PC-3 (cell line): ENCODE measurements at regions not wholly inside any gene's neighbourhood (a gene's known extent, or its start where the extent isn't known, plus 50 kb on each side); places are given as distances from the start of the nearest gene placed in this dataset.

Experiments
- ATAC-seq: fragments of 200-7000 bp; cut with Tn5 transposase; 2 replicates; pipeline ENCODE4 v1.9.1; 2020; ENCODE audit warnings: mild to moderate bottlenecking, moderate library complexity
- BruUV-seq: library from RNA; stranded (reverse); fragments of 400-500 nt; replicated peaks from 2 replicates; lab custom pipeline; 2021; lab: Mats Ljungman, UMichigan
- CTCF ChIA-PET: fragments of 300-600 bp; sonication (Branson Sonifier 250); formaldehyde crosslinking; loops from one replicate; lab custom pipeline; 2022; ENCODE audit warnings: antibody characterized with exemption; lab: Charles Lee
- POLR2A ChIA-PET: fragments of 300-600 bp; sonication (Branson Sonifier 250); formaldehyde crosslinking; loops from one replicate; lab custom pipeline; 2022; ENCODE audit warnings: antibody characterized with exemption; ENCODE audit not compliant: unreplicated experiment; lab: Charles Lee
- DNase-seq: peaks from one replicate; pipeline ENCODE4 v3.0.0-alpha.2; 2015
- H2AFZ ChIP-seq: fragments of 300-600 bp; sonication (generic); 2 replicates; pipeline ENCODE4 v1.6.0; 2016; ENCODE audit warnings: antibody characterized with exemption, low read length
- H3F3A ChIP-seq: fragments of 300-600 bp; sonication (generic); one replicate; pipeline ENCODE4 v1.6.0; 2017; ENCODE audit warnings: antibody characterized with exemption, low read length, control low read depth, mild to moderate bottlenecking; ENCODE audit not compliant: unreplicated experiment
- H3K27ac ChIP-seq: fragments of 300-600 bp; sonication (generic); 2 replicates; pipeline ENCODE4 v1.5.1; 2016; ENCODE audit warnings: mild to moderate bottlenecking, low read length
- H3K27me3 ChIP-seq: fragments of 300-600 bp; sonication (generic); 2 replicates; pipeline ENCODE4 v1.6.1; 2016; ENCODE audit warnings: low read length, mixed read lengths
- H3K36me3 ChIP-seq: fragments of 300-600 bp; sonication (generic); 2 replicates; pipeline ENCODE4 v1.6.1; 2016; ENCODE audit warnings: low read depth, mixed run types, low read length, mixed read lengths
- H3K4me1 ChIP-seq: fragments of 300-600 bp; sonication (generic); 2 replicates; pipeline ENCODE4 v1.5.1; 2016; ENCODE audit warnings: low read length; ENCODE audit not compliant: insufficient read depth
- H3K4me2 ChIP-seq: fragments of 300-600 bp; sonication (generic); 2 replicates; pipeline ENCODE4 v1.6.0; 2016; ENCODE audit warnings: low read length
- H3K4me3 ChIP-seq: fragments of 300-600 bp; sonication (generic); 2 replicates; pipeline ENCODE4 v1.5.1; 2016; ENCODE audit warnings: mild to moderate bottlenecking, low read length, mixed read lengths
- H3K79me2 ChIP-seq: fragments of 300-600 bp; sonication (generic); 2 replicates; pipeline ENCODE4 v1.6.1; 2017; ENCODE audit warnings: low read length, mixed read lengths
- H3K9ac ChIP-seq: fragments of 300-600 bp; sonication (generic); 2 replicates; pipeline ENCODE4 v1.6.0; 2016; ENCODE audit warnings: mild to moderate bottlenecking, low read length
- H3K9me2 ChIP-seq: fragments of 300-600 bp; sonication (generic); replicated peaks from 2 replicates; pipeline ENCODE4 v1.6.1; 2016; ENCODE audit warnings: mixed run types, low read length, mixed read lengths
- H3K9me3 ChIP-seq: fragments of 300-600 bp; sonication (generic); 2 replicates; pipeline ENCODE4 v1.6.1; 2016; ENCODE audit warnings: low read length, mixed read lengths
- H4K20me1 ChIP-seq: fragments of 300-600 bp; sonication (generic); 2 replicates; pipeline ENCODE4 v1.6.1; 2016; ENCODE audit warnings: low read length, mixed read lengths
- CTCF ChIP-seq: fragments of 300-600 bp; sonication (generic); conservative IDR thresholded peaks from 2 replicates; pipeline ENCODE4 v1.5.1; 2017; ENCODE audit warnings: antibody characterized with exemption, low read depth, mild to moderate bottlenecking, low read length
- EZH2 ChIP-seq: fragments of 300-600 bp; sonication (generic); IDR thresholded peaks from one replicate; pipeline ENCODE4 v1.6.1; 2017; ENCODE audit warnings: antibody characterized with exemption, mild to moderate bottlenecking, low read length; ENCODE audit not compliant: unreplicated experiment
- EZH2phosphoT487 ChIP-seq: fragments of 300-600 bp; sonication (generic); IDR thresholded peaks from 2 replicates; pipeline ENCODE4 v1.6.1; 2018; ENCODE audit warnings: mild to moderate bottlenecking, antibody characterized with exemption, low read length, borderline replicate concordance
- intact Hi-C: fragments of 100-400 bp; cut with micrococcal nuclease; formaldehyde crosslinking; loops from 2 replicates; pipeline ENCODE4 v1.9.0; 2023

DNA sequence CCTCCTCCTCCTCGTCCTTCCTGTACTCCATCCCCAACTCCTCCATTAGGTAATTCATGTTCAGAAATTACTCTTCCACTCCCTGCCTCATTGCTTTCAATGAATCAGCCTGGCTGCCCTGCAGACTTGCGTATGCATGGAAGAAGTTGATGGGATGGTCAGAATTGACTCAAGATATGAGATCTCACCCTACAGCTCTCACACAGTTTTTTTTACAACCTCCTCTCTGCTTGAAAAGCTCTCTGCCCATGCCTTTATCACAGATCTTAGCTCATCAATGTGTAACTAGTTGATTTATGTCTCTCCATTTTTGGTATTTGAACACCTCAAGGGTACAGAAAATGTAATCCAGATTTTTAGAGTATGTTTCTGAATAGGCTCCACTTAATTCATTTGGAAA, 506.9 kb downstream of the TBC1D4 start:
- Histone ChIP-seq H3K27ac (no peak overlapping the region), H3K36me3 (no peaks in the 10 kb centered on the region), H2AFZ (no peak overlapping the region), H3K9me3 (no peaks in the 10 kb centered on the region), H3K9ac (no peak overlapping the region), H3F3A (peaks cover 2% of the 10 kb centered on the region), H3K9me2 (no peaks in the 10 kb centered on the region; the same call in 1 of the 2 replicates), H4K20me1 (no peaks in the 10 kb centered on the region), H3K79me2 (no peaks in the 10 kb centered on the region), H3K4me3 (no peak overlapping the region), H3K4me1 (peaks cover 12% of the 10 kb centered on the region), H3K27me3 (no peaks in the 10 kb centered on the region), H3K4me2 (no peak overlapping the region)
- no peak for TF ChIP-seq EZH2phosphoT487
- no peak for TF ChIP-seq CTCF
- no peak for TF ChIP-seq EZH2
- ATAC-seq (no peak), DNase-seq (no peak)
- ChIA-PET CTCF (no interaction called here), POLR2A (no interaction called here)
- intact Hi-C loops, result loop anchor here (5.0 kb wide), 1 partner anchor 43 kb away; no protein-coding TSS in a partner anchor
- no TSS peak for BruUV-seq

GRCh38 chr13:74973935-74974879, 507.8 kb downstream of the TBC1D4 start:
- H3K4me2 ChIP-seq, result no peak overlapping the region
- H3F3A ChIP-seq, result no peaks in the 10 kb centered on the region
- no peaks in the 10 kb centered on the region for H3K9me3 ChIP-seq
- H3K4me3 ChIP-seq, result no peak overlapping the region
- CTCF ChIA-PET, result no interaction called here
- no peaks in the 10 kb centered on the region for H3K36me3 ChIP-seq
- no peak for TF ChIP-seq EZH2
- TF ChIP-seq EZH2phosphoT487, result no peak
- no peak for TF ChIP-seq CTCF
- no peaks in the 10 kb centered on the region for H4K20me1 ChIP-seq
- no peaks in the 10 kb centered on the region for H3K79me2 ChIP-seq
- peaks cover 4% of the 10 kb centered on the region for H3K4me1 ChIP-seq
- intact Hi-C loops, result no loop called here
- no peaks in the 10 kb centered on the region for H3K27me3 ChIP-seq
- no peak overlapping the region for H3K27ac ChIP-seq
- no TSS peak for BruUV-seq
- DNase-seq (no peak), ATAC-seq (no peak)
- H3K9me2 ChIP-seq, result no peaks in the 10 kb centered on the region; the same call in 1 of the 2 replicates
- no peak overlapping the region for H3K9ac ChIP-seq
- POLR2A ChIA-PET, result no interaction called here
- no peak overlapping the region for H2AFZ ChIP-seq

DNA sequence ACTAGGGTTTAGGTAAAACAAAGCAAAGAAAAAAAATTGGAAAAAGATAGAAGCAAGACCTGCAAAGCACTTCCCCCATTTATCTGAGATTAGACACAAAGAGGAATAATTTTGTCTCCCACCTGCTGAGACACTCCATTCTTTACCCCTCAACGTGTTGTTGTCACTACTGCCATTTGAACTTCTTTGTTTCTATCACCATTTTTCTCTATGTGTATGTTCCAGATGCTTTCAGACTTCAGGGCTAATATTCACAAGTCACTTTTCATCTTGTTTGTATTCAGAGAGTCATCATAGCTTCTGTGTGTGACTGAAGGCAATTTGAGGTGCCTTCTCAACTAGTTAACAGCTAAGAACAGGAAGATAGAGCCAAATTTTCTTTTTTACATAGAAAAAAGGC, 512.5 kb downstream of the TBC1D4 start:
- no peak overlapping the region for H3K27ac ChIP-seq
- no peaks in the 10 kb centered on the region for H3K4me1 ChIP-seq
- intact Hi-C loops, result no loop called here
- no peaks in the 10 kb centered on the region for H3F3A ChIP-seq
- no peak overlapping the region for H3K4me3 ChIP-seq
- POLR2A ChIA-PET, result no interaction called here
- no peaks in the 10 kb centered on the region for H3K9me3 ChIP-seq
- TF ChIP-seq EZH2phosphoT487 (no peak), EZH2 (no peak), CTCF (no peak)
- H3K27me3 ChIP-seq, result no peaks in the 10 kb centered on the region
- CTCF ChIA-PET, result no interaction called here
- H3K9me2 ChIP-seq, result no peaks in the 10 kb centered on the region; the same call in 1 of the 2 replicates
- no peaks in the 10 kb centered on the region for H4K20me1 ChIP-seq
- ATAC-seq (no peak), DNase-seq (no peak)
- no peak overlapping the region for H2AFZ ChIP-seq
- H3K4me2 ChIP-seq, result no peak overlapping the region
- BruUV-seq, result no TSS peak
- H3K36me3 ChIP-seq, result no peaks in the 10 kb centered on the region
- H3K79me2 ChIP-seq, result no peaks in the 10 kb centered on the region
- H3K9ac ChIP-seq, result no peak overlapping the region
